ENCODE measurements at regions not wholly inside any gene's neighbourhood (a gene's known extent, or its start where the extent isn't known, plus 50 kb on each side); places are given as distances from the start of the nearest gene placed in this dataset.

- ChIA-PET CTCF (no interaction called here), POLR2A (no interaction called here)
- no peak overlapping the region for H3K4me3 Mint-ChIP-seq
- DNase-seq (ENCODE audit: low spot score) (no peak), ATAC-seq (no peak)
- no peaks in the 10 kb centered on the region for H3K4me1 Mint-ChIP-seq
- H3K36me3 Mint-ChIP-seq: no peaks in the 10 kb centered on the region
- no peak overlapping the region for H3K27ac Mint-ChIP-seq
- peaks cover 23% of the 10 kb centered on the region for H3K9me3 Mint-ChIP-seq
- no peaks in the 10 kb centered on the region; the same call in 1 of the 2 replicates for H3K27me3 Mint-ChIP-seq (ENCODE audit: low read depth)
- TF ChIP-seq MYBL2 (CRISPR knock-in tag; IDR thresholded peaks at IDR 0.05): no peak
- no peak for TF ChIP-seq AR (CRISPR knock-in tag; IDR thresholded peaks at IDR 0.05)
- TF ChIP-seq ZNF512 (CRISPR knock-in tag; IDR thresholded peaks at IDR 0.05; ENCODE audit: borderline replicate concordance): no peak
- no peak for TF ChIP-seq STAT6 (CRISPR knock-in tag; conservative IDR thresholded peaks at IDR 0.05; ENCODE audit: low read depth)
- no peak for TF ChIP-seq ZNF671 (CRISPR knock-in tag; IDR thresholded peaks at IDR 0.05)
- no peak for TF ChIP-seq FOXP4 (CRISPR knock-in tag; IDR thresholded peaks at IDR 0.05)
- TF ChIP-seq GRHL2 (CRISPR knock-in tag; IDR thresholded peaks at IDR 0.05; ENCODE audit: insufficient replicate concordance, severe bottlenecking): no peak
- no peak for TF ChIP-seq ZNF532 (CRISPR knock-in tag; IDR thresholded peaks at IDR 0.05; ENCODE audit: borderline replicate concordance)
- no peak for TF ChIP-seq ZNF232 (CRISPR knock-in tag; IDR thresholded peaks at IDR 0.05)
- TF ChIP-seq ZNF425 (CRISPR knock-in tag; conservative IDR thresholded peaks at IDR 0.05): no peak
- no peak for TF ChIP-seq ZMAT4 (CRISPR knock-in tag; IDR thresholded peaks at IDR 0.05)
- no peak for TF ChIP-seq CDX4 (CRISPR knock-in tag; IDR thresholded peaks at IDR 0.05; ENCODE audit: borderline replicate concordance)
- TF ChIP-seq E2F5 (CRISPR knock-in tag; IDR thresholded peaks at IDR 0.05): no peak
- no peak for TF ChIP-seq AFF4 (CRISPR knock-in tag; IDR thresholded peaks at IDR 0.05; ENCODE audit: borderline replicate concordance)
These were observed 63.1 kb upstream of the MEF2A start for GRCh38 chr15:99502661-99503060.

All from WTC11 (cell line).